Stimulated activated naive CD8-positive, alpha-beta T cell treated with anti-CD3 and anti-CD28 coated beads, Interleukin-15, Interleukin-2, amounts not matched to agents 100 U/mL and 50 U/mL, for 24 hours (primary cell): ENCODE measurements at regions not wholly inside any gene's neighbourhood (a gene's known extent, or its start where the extent isn't known, plus 50 kb on each side); places are given as distances from the start of the nearest gene placed in this dataset.

Experiments
- ATAC-seq: fragments of 150-1000 bp; cut with Tn5 transposase; one replicate; pipeline ENCODE4 v1.10.0; 2021
- DNase-seq: peaks from one replicate; pipeline ENCODE4 v3.0.0; 2021

GRCh38 chr4:136097676-136098075 lies 1434.6 kb downstream of the PCDH18 start:
- no peak for DNase-seq
- no peak for ATAC-seq

- DNase-seq (no peak), ATAC-seq (no peak)
Measured at GRCh38 chr4:136088211-136088867, 1444.0 kb downstream of the PCDH18 start.

- ATAC-seq (no peak), DNase-seq (no peak)
Measured at GRCh38 chr4:136078976-136079375, 1453.3 kb downstream of the PCDH18 start.

- ATAC-seq: no peak
- DNase-seq: no peak
Measured at GRCh38 chr4:136056748-136057147, 1475.5 kb downstream of the PCDH18 start.

DNA sequence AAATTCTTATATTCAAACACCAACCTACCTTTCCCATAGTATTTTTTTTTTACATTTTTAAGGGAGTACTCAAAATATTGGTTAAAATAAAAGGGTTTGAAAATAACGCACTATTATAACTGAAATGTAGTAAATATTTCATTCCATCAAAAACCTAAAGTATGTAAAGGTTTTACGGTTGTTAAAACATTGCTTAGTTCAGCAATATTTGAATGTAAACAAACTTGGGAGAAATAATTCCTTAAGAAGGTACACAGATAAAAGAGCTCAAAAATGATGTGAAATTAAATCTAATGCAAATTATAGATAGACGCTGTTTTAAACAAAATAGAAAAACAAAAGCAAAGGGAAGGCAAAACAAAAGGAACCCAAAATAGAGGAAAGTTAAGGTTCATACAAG lies 1476.9 kb downstream of the PCDH18 start:
- ATAC-seq: no peak

GRCh38 chr4:136036744-136037143 lies 1495.5 kb downstream of the PCDH18 start:
- no peak for DNase-seq
- ATAC-seq: no peak

More for the DNA sequence above, 1476.9 kb downstream of the PCDH18 start:
- no peak for DNase-seq

- ATAC-seq (no peak), DNase-seq (no peak)
Measured at GRCh38 chr4:136032391-136032790, 1499.9 kb downstream of the PCDH18 start.

DNA sequence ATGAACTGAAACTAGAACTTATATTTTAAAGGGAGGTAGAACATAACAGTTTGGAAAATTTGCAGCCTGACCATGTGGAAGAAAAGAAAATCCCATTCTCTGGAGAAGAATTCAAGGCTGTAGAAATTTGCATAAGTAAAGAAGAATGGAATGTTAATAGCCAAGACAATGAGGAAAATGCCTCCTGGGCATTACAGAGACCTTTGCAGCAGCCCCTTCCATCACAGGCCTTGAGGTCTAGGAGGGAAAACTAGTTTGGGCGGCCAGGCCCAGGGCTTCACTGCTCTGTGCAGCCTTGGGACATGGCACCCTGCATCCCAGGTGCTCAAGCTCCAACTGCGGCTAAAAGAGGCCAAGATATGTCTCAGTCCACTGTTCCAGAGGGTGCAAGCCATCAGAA lies 1506.8 kb downstream of the PCDH18 start:
- no peak for ATAC-seq
- no peak for DNase-seq

- DNase-seq (no peak), ATAC-seq (no peak)
Measured at GRCh38 chr4:136017556-136017955, 1514.7 kb downstream of the PCDH18 start.

GRCh38 chr4:136012220-136012619 lies 1520.1 kb downstream of the PCDH18 start:
- ATAC-seq: no peak

DNA sequence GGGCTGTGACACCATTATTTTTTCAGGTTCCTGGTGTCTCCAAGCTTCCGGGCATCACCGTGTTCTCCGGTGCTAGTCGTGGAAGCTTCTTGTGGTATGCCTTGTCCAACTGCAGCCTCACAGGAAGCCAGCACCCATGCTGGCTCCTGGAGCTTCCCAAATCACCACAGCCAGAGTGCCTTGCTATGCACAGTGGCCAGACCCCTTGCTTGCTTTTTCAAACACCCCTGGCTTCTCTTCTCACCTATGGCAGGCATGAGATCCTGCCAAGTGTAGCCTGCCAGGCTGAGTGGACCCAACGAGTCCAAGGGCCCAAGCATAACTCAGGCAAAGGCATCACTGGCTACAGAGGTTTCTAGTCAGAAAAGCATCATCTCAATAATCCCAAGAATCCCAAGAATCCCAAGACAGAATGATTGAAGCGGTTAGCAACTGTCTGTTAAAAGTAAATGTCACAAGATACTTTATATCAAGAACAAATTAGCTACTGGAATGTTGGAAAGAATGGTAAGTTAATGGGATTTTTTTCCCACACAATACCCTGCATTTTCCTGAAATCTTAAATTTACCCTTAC lies 1522.9 kb downstream of the PCDH18 start:
- DNase-seq: no peak
- no peak for ATAC-seq

More at GRCh38 chr4:136012220-136012619, 1520.1 kb downstream of the PCDH18 start:
- no peak for DNase-seq

GRCh38 chr4:136007991-136008390 lies 1524.3 kb downstream of the PCDH18 start:
- DNase-seq (no peak), ATAC-seq (no peak)

DNA sequence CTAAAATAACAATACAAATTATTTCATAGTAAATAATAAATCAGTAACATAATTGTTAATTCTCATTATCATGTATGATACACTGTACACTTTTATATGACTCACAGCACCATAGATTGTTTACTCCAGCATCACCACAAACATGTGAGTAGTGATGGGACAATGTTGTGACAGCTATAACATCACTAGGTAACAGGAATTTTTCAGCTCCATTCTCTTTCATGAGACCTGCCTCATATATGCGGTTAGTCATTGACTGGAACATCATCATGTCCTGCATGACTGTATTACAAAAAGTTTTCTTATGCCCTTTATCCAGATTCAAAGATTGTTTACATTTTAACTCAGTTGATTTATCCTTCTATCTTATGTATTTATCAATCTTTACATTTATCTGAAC lies 1530.0 kb downstream of the PCDH18 start:
- ATAC-seq (no peak), DNase-seq (no peak)

DNA sequence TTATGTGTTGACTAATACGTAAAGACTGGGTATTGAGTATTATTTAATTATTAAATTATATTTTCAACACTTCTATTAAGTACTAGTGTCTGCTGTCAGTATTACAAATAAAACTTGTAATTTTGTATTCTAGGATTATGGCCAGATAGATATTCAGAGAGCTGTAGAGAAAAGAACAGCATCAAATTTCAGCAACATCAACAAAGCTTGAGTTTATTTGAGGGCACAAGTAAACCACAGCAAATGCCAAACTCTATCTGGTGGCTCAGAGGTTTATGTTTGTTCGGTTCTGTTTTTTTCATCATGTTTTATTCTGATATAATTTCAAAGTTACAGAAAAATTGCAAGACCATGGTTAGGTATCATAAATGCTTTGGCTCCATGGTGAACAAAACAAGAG lies 1530.5 kb downstream of the PCDH18 start:
- DNase-seq (no peak), ATAC-seq (no peak)

- ATAC-seq: no peak
- DNase-seq: no peak
Measured at GRCh38 chr4:136000246-136000645, 1532.0 kb downstream of the PCDH18 start.

DNA sequence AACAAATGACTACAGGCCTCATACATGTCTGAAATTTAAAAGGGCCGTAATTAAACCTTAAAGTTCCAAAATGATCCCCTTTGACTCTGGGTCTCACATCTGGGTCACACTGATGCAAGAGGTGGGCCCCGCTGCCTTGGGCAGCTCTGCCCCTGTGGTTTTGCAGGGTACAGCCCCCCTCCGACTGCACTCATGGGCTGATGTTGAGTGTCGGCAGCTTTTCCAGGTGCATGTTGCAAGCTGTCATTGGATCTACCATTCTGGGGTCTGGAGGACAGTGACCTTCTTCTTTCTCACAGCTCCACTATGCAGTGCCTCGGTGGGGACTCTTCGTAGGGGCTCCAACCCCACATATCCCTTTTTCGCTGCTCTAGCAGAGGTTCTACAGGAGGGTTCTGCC lies 1537.9 kb downstream of the PCDH18 start:
- no peak for ATAC-seq
- DNase-seq: no peak

GRCh38 chr4:135976860-135977259 lies 1555.4 kb downstream of the PCDH18 start:
- ATAC-seq (no peak), DNase-seq (no peak)

DNA sequence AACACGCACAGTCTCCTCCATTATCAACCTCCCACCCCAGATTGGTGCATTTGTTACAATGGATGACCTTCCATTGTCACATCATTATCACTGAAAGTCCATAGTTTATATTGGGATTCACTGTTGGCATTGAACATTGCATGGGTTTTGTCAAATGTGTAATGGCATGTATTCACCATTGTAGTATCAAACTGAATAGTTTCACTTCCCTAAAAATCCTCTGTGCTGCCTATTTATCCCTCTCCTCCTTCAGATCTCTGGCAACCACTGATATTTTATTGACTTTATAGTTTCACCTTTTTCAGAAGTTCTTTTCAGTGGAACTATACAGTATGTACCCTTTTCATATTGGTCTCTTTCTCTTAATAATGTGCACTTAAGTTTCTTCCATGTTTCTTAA lies 1565.4 kb downstream of the PCDH18 start:
- DNase-seq (no peak), ATAC-seq (no peak)

- no peak for ATAC-seq
- no peak for DNase-seq
Measured at GRCh38 chr4:135963009-135963408, 1569.3 kb downstream of the PCDH18 start.

DNA sequence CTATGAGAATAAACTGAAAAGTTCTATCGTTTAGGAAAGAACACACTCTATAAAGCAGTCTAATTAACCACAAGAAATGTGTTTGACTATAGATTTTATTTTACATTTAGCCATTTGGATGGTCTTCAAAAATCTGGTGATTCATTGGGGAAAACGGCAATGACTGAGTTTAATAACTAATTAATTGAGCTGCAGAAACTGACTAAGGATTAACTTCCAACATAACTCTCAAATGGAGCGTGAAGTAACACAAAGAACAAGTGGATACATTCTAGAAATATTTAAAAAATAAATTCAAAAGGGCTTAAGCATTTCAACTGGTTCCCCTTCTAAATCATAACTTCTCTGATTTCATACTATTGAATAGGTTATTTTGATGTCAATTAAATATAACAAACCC lies 1582.4 kb downstream of the PCDH18 start:
- DNase-seq (no peak), ATAC-seq (no peak)

DNA sequence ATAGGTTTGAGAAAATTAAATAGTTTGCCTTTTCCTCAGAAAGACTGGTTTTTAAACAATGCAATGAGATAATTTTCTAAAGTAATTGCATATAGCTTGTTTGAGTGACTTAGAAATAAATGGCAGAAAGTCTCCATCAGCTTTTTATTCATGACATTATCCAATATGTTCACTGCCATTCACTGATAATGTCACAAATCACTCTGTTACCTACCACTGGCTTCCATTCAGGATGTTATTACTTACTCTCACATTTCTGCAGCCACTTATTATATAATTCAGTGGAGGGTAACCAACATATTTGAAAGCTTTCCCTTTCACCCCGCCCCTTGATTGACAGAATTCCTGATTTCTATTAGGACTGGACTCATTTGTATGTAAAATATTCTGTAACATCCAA lies 1583.5 kb downstream of the PCDH18 start:
- ATAC-seq (no peak), DNase-seq (no peak)

GRCh38 chr4:135941671-135942070 lies 1590.6 kb downstream of the PCDH18 start:
- no peak for ATAC-seq

GRCh38 chr4:135934026-135934425 lies 1598.3 kb downstream of the PCDH18 start:
- no peak for ATAC-seq
- DNase-seq: no peak

More at GRCh38 chr4:135941671-135942070, 1590.6 kb downstream of the PCDH18 start:
- no peak for DNase-seq

DNA sequence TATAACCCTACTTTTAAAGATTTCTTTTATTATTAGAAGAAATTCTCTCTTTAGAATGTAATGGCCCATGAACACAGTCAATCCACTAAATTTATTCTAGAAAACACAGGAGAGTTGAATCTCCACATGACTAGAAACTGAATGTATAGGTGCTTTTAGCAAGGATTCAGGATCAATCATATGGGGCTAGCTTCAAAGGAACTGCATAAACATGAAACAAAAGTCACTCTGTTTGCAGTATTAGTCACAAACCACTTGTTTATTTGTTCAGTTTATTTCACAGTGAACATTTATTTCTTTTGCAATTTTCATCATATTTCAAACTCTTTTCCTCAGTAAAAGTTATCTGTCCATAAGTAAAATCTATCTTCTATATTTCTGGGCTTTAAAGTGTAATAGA lies 1604.6 kb downstream of the PCDH18 start:
- DNase-seq (no peak), ATAC-seq (no peak)
